ENCODE measurements at regions not wholly inside any gene's neighbourhood (a gene's known extent, or its start where the extent isn't known, plus 50 kb on each side); places are given as distances from the start of the nearest gene placed in this dataset.
"Not testable (repeated sequence)": the region's sequence is repeated elsewhere in the genome, so short reads cannot be mapped to it uniquely, and the experiment has no call there.

GRCh38 chrX:3545901-3546300 is 167.5 kb downstream of the PRKX start:
- no peak for ATAC-seq
- Mint-ChIP-seq H3K27ac (no peak overlapping the region), H3K4me1 (no peaks in the 10 kb centered on the region), H3K9me3 (peaks cover 0 to 2% of the 10 kb centered on the region in 2 donors), H3K4me3 (no peak overlapping the region), H3K27me3 (ENCODE audit: low read depth in 2 of 2) (peaks cover 3 to 16% of the 10 kb centered on the region in 2 donors), H3K36me3 (no peaks in the 10 kb centered on the region)
- WGBS (ENCODE audit: insufficient coverage): 86% methylated on average over 5 of the region's 5 CpGs
- intact Hi-C loops (cut with micrococcal nuclease): no loop called here
- TF ChIP-seq CTCF (IDR thresholded peaks at IDR 0.05): no peak
- Histone ChIP-seq H3K27me3 (ENCODE audit: control insufficient read depth, insufficient read depth, low read length) (no peaks in the 10 kb centered on the region), H3K36me3 (ENCODE audit: control insufficient read depth, insufficient read depth, low read length) (no peaks in the 10 kb centered on the region), H3K9me3 (ENCODE audit: control insufficient read depth, insufficient read depth, low read length) (no peaks in the 10 kb centered on the region), H3K4me3 (ENCODE audit: low read length) (no peak overlapping the region), H3K27ac (ENCODE audit: low read length) (no peak overlapping the region), H3K4me1 (ENCODE audit: control insufficient read depth, insufficient read depth, low read length) (no peaks in the 10 kb centered on the region)
- DNase-seq: no peak

GRCh38 chrX:3541336-3541735 is 172.1 kb downstream of the PRKX start:
- no peaks in the 10 kb centered on the region for H3K4me1 ChIP-seq (ENCODE audit: control insufficient read depth, insufficient read depth, low read length)
- no peaks in the 10 kb centered on the region for H3K36me3 ChIP-seq (ENCODE audit: control insufficient read depth, insufficient read depth, low read length)
- no peaks in the 10 kb centered on the region for H3K36me3 Mint-ChIP-seq
- H3K27me3 ChIP-seq (ENCODE audit: control insufficient read depth, insufficient read depth, low read length): no peaks in the 10 kb centered on the region
- no peak overlapping the region for H3K4me3 Mint-ChIP-seq
- peaks cover 3 to 13% of the 10 kb centered on the region in 2 donors for H3K27me3 Mint-ChIP-seq (ENCODE audit: low read depth in 2 of 2)
- intact Hi-C loops (cut with micrococcal nuclease): no loop called here
- H3K4me3 ChIP-seq (ENCODE audit: low read length): no peak overlapping the region
- TF ChIP-seq CTCF (IDR thresholded peaks at IDR 0.05): no peak
- DNase-seq (no peak), ATAC-seq (no peak)
- 100% methylated on average over 1 of the region's 2 CpGs for WGBS (ENCODE audit: insufficient coverage)
- no peak overlapping the region for H3K27ac Mint-ChIP-seq
- H3K4me1 Mint-ChIP-seq: no peaks in the 10 kb centered on the region
- no peaks in the 10 kb centered on the region for H3K9me3 ChIP-seq (ENCODE audit: control insufficient read depth, insufficient read depth, low read length)
- H3K27ac ChIP-seq (ENCODE audit: low read length): no peak overlapping the region
- H3K9me3 Mint-ChIP-seq: peaks cover 0 to 2% of the 10 kb centered on the region in 2 donors

GRCh38 chrX:3540105-3540504 is 173.3 kb downstream of the PRKX start:
- H3K27ac ChIP-seq (ENCODE audit: low read length): no peak overlapping the region
- Mint-ChIP-seq H3K4me3 (no peak overlapping the region), H3K36me3 (no peaks in the 10 kb centered on the region), H3K27ac (no peak overlapping the region), H3K9me3 (peaks cover 5% of the 10 kb centered on the region in 2 donors), H3K4me1 (no peaks in the 10 kb centered on the region), H3K27me3 (ENCODE audit: low read depth in 2 of 2) (peaks cover 8 to 13% of the 10 kb centered on the region in 2 donors)
- ATAC-seq: no peak
- H3K27me3 ChIP-seq (ENCODE audit: control insufficient read depth, insufficient read depth, low read length): no peaks in the 10 kb centered on the region
- no peak for DNase-seq
- 80% methylated on average over 5 of the region's 7 CpGs for WGBS (ENCODE audit: insufficient coverage)
- H3K4me3 ChIP-seq (ENCODE audit: low read length): no peak overlapping the region
- TF ChIP-seq CTCF (IDR thresholded peaks at IDR 0.05): no peak
- no peaks in the 10 kb centered on the region for H3K36me3 ChIP-seq (ENCODE audit: control insufficient read depth, insufficient read depth, low read length)
- H3K4me1 ChIP-seq (ENCODE audit: control insufficient read depth, insufficient read depth, low read length): no peaks in the 10 kb centered on the region
- intact Hi-C loops (cut with micrococcal nuclease): no loop called here
- H3K9me3 ChIP-seq (ENCODE audit: control insufficient read depth, insufficient read depth, low read length): no peaks in the 10 kb centered on the region

- H3K27ac ChIP-seq (ENCODE audit: low read length): no peak overlapping the region
- Mint-ChIP-seq H3K27me3 (ENCODE audit: low read depth in 2 of 2) (peaks cover 8 to 17% of the 10 kb centered on the region in 2 donors), H3K9me3 (peaks cover 3 to 5% of the 10 kb centered on the region in 2 donors), H3K4me1 (no peaks in the 10 kb centered on the region), H3K36me3 (no peaks in the 10 kb centered on the region), H3K4me3 (no peak overlapping the region), H3K27ac (no peak overlapping the region)
- H3K4me1 ChIP-seq (ENCODE audit: control insufficient read depth, insufficient read depth, low read length): no peaks in the 10 kb centered on the region
- no peaks in the 10 kb centered on the region for H3K27me3 ChIP-seq (ENCODE audit: control insufficient read depth, insufficient read depth, low read length)
- no peaks in the 10 kb centered on the region for H3K9me3 ChIP-seq (ENCODE audit: control insufficient read depth, insufficient read depth, low read length)
- ATAC-seq (no peak), DNase-seq (no peak)
- 90% methylated on average over 2 of the region's 3 CpGs for WGBS (ENCODE audit: insufficient coverage)
- no peak for TF ChIP-seq CTCF (IDR thresholded peaks at IDR 0.05)
- no peaks in the 10 kb centered on the region for H3K36me3 ChIP-seq (ENCODE audit: control insufficient read depth, insufficient read depth, low read length)
- H3K4me3 ChIP-seq (ENCODE audit: low read length): no peak overlapping the region
- intact Hi-C loops (cut with micrococcal nuclease): no loop called here
These were observed 180.8 kb downstream of the PRKX start for GRCh38 chrX:3532581-3533085.

- H3K9me3 Mint-ChIP-seq: not testable (repeated sequence)
These were observed 182.0 kb downstream of the PRKX start for GRCh38 chrX:3531435-3531834.

More at GRCh38 chrX:3531435-3531834, 182.0 kb downstream of the PRKX start:
- H3K36me3 Mint-ChIP-seq; H3K4me1 ChIP-seq (ENCODE audit: control insufficient read depth, insufficient read depth, low read length); intact Hi-C loops (cut with micrococcal nuclease); DNase-seq; ATAC-seq; H3K27me3 ChIP-seq (ENCODE audit: control insufficient read depth, insufficient read depth, low read length); H3K4me3 Mint-ChIP-seq; H3K36me3 ChIP-seq (ENCODE audit: control insufficient read depth, insufficient read depth, low read length); H3K27ac Mint-ChIP-seq; H3K4me1 Mint-ChIP-seq; H3K27ac ChIP-seq (ENCODE audit: low read length); H3K4me3 ChIP-seq (ENCODE audit: low read length); H3K9me3 ChIP-seq (ENCODE audit: control insufficient read depth, insufficient read depth, low read length): not testable (repeated sequence)
- H3K27me3 Mint-ChIP-seq (ENCODE audit: low read depth in 2 of 2): peaks cover 8 to 17% of the 10 kb centered on the region in 2 donors
- no CpG with 5 or more reads among the region's 3 CpGs for WGBS (ENCODE audit: insufficient coverage)

Data from natural killer cell (primary cell).